H1 (cell line): ENCODE measurements at regions not wholly inside any gene's neighbourhood (a gene's known extent, or its start where the extent isn't known, plus 50 kb on each side); places are given as distances from the start of the nearest gene placed in this dataset.

Experiments used
- CTCF ChIA-PET: fragments of 300-600 bp; sonication (Branson Sonifier 250); formaldehyde crosslinking; loops from one replicate; lab custom pipeline; 2021; ENCODE audit not compliant: partially characterized antibody; lab: Charles Lee
- POLR2A ChIA-PET: fragments of 300-600 bp; sonication (Branson Sonifier 250); formaldehyde crosslinking; loops from one replicate; lab custom pipeline; 2021; ENCODE audit warnings: inconsistent platforms; ENCODE audit not compliant: partially characterized antibody; lab: Charles Lee
- DNase-seq, 2 experiments: peaks; one replicate each; pipeline versions ENCODE4 v3.0.0 to v3.0.0-alpha.2; 2010 to 2022; ENCODE audit warnings: low spot score in 2 of 2, low read depth in 1 of 2, mixed read lengths in 1 of 2
- FAIRE-seq: peaks from 2 replicates; lab custom pipeline; 2011; peaks lifted over from hg19 to GRCh38; lab: Jason Lieb, UNC
- H2AFZ ChIP-seq: 2 replicates; pipeline ENCODE4 v1.8.1; 2012; ENCODE audit warnings: low read length, inconsistent platforms
- H2AK5ac ChIP-seq: 2 replicates; pipeline ENCODE4 v1.6.1; 2013; ENCODE audit warnings: low read depth, low read length
- H2BK120ac ChIP-seq: replicated peaks from 2 replicates; pipeline ENCODE3; 2013; ENCODE audit warnings: low read depth, low read length, inconsistent platforms
- H2BK12ac ChIP-seq: 2 replicates; pipeline ENCODE4 v1.6.1; 2013; ENCODE audit warnings: low read depth, low read length
- H2BK15ac ChIP-seq: 2 replicates; pipeline ENCODE4 v1.6.1; 2013; ENCODE audit warnings: low read length
- H2BK20ac ChIP-seq: 2 replicates; pipeline ENCODE4 v1.6.1; 2013; ENCODE audit warnings: low read length
- H2BK5ac ChIP-seq: 2 replicates; pipeline ENCODE4 v1.6.1; 2013; ENCODE audit warnings: low read depth, low read length
- H3K14ac ChIP-seq: 2 replicates; pipeline ENCODE4 v1.6.1; 2013; ENCODE audit warnings: inconsistent platforms; ENCODE audit not compliant: insufficient read length
- H3K18ac ChIP-seq: 2 replicates; pipeline ENCODE4 v1.6.1; 2013; ENCODE audit warnings: low read length; ENCODE audit errors: extremely low read depth
- H3K23ac ChIP-seq: 2 replicates; pipeline ENCODE4 v1.6.1; 2013; ENCODE audit warnings: inconsistent platforms; ENCODE audit not compliant: insufficient read length
- H3K23me2 ChIP-seq: 2 replicates; pipeline ENCODE4 v1.6.1; 2013; ENCODE audit warnings: low read depth, low read length
- H3K27ac ChIP-seq: 2 replicates; pipeline ENCODE4 v1.6.1; 2011; ENCODE audit warnings: low read depth, low read length, inconsistent platforms
- H3K27me3 ChIP-seq, 4 experiments: replicated peaks in 1 of 4; 1 replicate in 1 of 4; 2 replicates in 3 of 4; pipeline versions ENCODE4 v1.6.1 to v1.8.1; 2011 to 2013; ENCODE audit warnings: low read length in 3 of 4, mild to moderate bottlenecking in 3 of 4, inconsistent platforms in 2 of 4, mixed read lengths in 2 of 4, moderate library complexity in 1 of 4; ENCODE audit not compliant: control insufficient read depth in 3 of 4, insufficient read depth in 3 of 4; ENCODE audit errors: extremely low read depth in 1 of 4
- H3K36me3 ChIP-seq, 4 experiments: 2 replicates each; pipeline versions ENCODE4 v1.6.1 to v1.8.1; 2011 to 2013; ENCODE audit warnings: mild to moderate bottlenecking in 4 of 4, low read length in 3 of 4, moderate library complexity in 2 of 4, control low read depth in 1 of 4, inconsistent platforms in 1 of 4; ENCODE audit not compliant: insufficient read depth in 4 of 4, control insufficient read depth in 2 of 4
- H3K4ac ChIP-seq: replicated peaks from 2 replicates; pipeline ENCODE3; 2013; ENCODE audit warnings: low read length, low read depth, mixed read lengths, inconsistent platforms; ENCODE audit not compliant: insufficient read length
- H3K4me1 ChIP-seq, 4 experiments: replicated peaks in 1 of 4; 1 replicate in 1 of 4; 2 replicates in 3 of 4; pipeline versions ENCODE4 v1.6.1 to v1.8.1; 2011 to 2013; ENCODE audit warnings: low read length in 3 of 4, inconsistent platforms in 2 of 4, mixed read lengths in 1 of 4; ENCODE audit not compliant: insufficient read depth in 4 of 4, control insufficient read depth in 3 of 4
- H3K4me2 ChIP-seq, 2 experiments: 2 replicates each; pipeline versions ENCODE4 v1.6.1 to v1.8.1; 2011 to 2013; ENCODE audit warnings: low read depth in 2 of 2, low read length in 2 of 2, control low read depth in 1 of 2, inconsistent platforms in 1 of 2, mild to moderate bottlenecking in 1 of 2; ENCODE audit not compliant: insufficient read depth in 1 of 2
- H3K4me3 ChIP-seq, 4 experiments: fragments of 200-600, 300-600 bp in 1 of 4; sonication (generic), shearing (Covaris generic), sonication (Bioruptor Twin) in 1 of 4; 2 replicates each; pipeline versions ENCODE4 v1.5.1 to v1.8.1; 2011 to 2016; ENCODE audit warnings: low read length in 4 of 4, low read depth in 3 of 4, control low read depth in 2 of 4, inconsistent platforms in 2 of 4, mild to moderate bottlenecking in 2 of 4, mixed read lengths in 1 of 4, moderate library complexity in 1 of 4; ENCODE audit not compliant: insufficient read depth in 2 of 4; ENCODE audit errors: extremely low read depth in 1 of 4
- H3K56ac ChIP-seq: replicated peaks from 2 replicates; pipeline ENCODE3; 2013; ENCODE audit warnings: low read depth, mild to moderate bottlenecking, mixed read lengths, low read length, inconsistent platforms; ENCODE audit not compliant: insufficient read length
- H3K79me1 ChIP-seq: 2 replicates; pipeline ENCODE4 v1.6.1; 2013; ENCODE audit warnings: low read depth, low read length, control low read depth
- H3K79me2 ChIP-seq, 2 experiments: 2 replicates each; pipeline versions ENCODE4 v1.6.1 to v1.8.1; 2012 to 2013; ENCODE audit warnings: low read length in 2 of 2, mild to moderate bottlenecking in 2 of 2, inconsistent platforms in 1 of 2; ENCODE audit not compliant: insufficient read depth in 2 of 2, control insufficient read depth in 1 of 2
- H3K9ac ChIP-seq, 4 experiments: replicated peaks in 1 of 4; 1 replicate in 1 of 4; 2 replicates in 3 of 4; pipeline versions ENCODE4 v1.6.1 to v1.8.1; 2011 to 2013; ENCODE audit warnings: low read depth in 3 of 4, low read length in 3 of 4, control low read depth in 2 of 4, mild to moderate bottlenecking in 2 of 4, moderate library complexity in 2 of 4, inconsistent platforms in 1 of 4; ENCODE audit errors: extremely low read depth in 1 of 4
- H3K9me3 ChIP-seq, 2 experiments: 2 replicates each; pipeline versions ENCODE4 v1.6.1 to v1.8.1; 2012 to 2013; ENCODE audit warnings: mild to moderate bottlenecking in 2 of 2, moderate library complexity in 2 of 2, control low read depth in 1 of 2, inconsistent platforms in 1 of 2, low read depth in 1 of 2, low read length in 1 of 2, mixed read lengths in 1 of 2; ENCODE audit not compliant: insufficient read depth in 2 of 2
- H4K20me1 ChIP-seq, 2 experiments: replicated peaks in 1 of 2; 2 replicates each; pipeline versions ENCODE3 to v1.8.1; 2011 to 2013; ENCODE audit warnings: inconsistent platforms in 2 of 2, low read length in 2 of 2, mild to moderate bottlenecking in 1 of 2; ENCODE audit not compliant: insufficient read depth in 2 of 2, control insufficient read depth in 1 of 2
- H4K5ac ChIP-seq: 2 replicates; pipeline ENCODE4 v1.6.1; 2013; ENCODE audit warnings: low read length, low read depth, mixed read lengths, inconsistent platforms; ENCODE audit not compliant: insufficient read length
- H4K8ac ChIP-seq: 2 replicates; pipeline ENCODE4 v1.8.0; 2013; ENCODE audit warnings: mild to moderate bottlenecking, moderate library complexity, low read length, inconsistent platforms; ENCODE audit not compliant: insufficient read depth; ENCODE audit errors: extremely low read depth
- H4K91ac ChIP-seq: replicated peaks from 2 replicates; pipeline ENCODE3; 2013; ENCODE audit warnings: low read length, mixed read lengths, inconsistent platforms; ENCODE audit not compliant: insufficient read length
- CEBPB ChIP-seq: IDR thresholded peaks from 2 replicates; pipeline ENCODE4 v1.6.1; 2012; ENCODE audit warnings: low read depth, low read length
- NRF1 ChIP-seq: IDR thresholded peaks from 2 replicates; pipeline ENCODE4 v1.6.1; 2011; ENCODE audit warnings: mild to moderate bottlenecking, low read depth, low read length, improper control_type of control experiment
- POLR2A ChIP-seq, 2 experiments: IDR thresholded peaks; 1 replicate in 1 of 2; 2 replicates in 1 of 2; pipeline ENCODE4 v1.6.1; 2011; ENCODE audit warnings: low read depth in 2 of 2, low read length in 2 of 2, mild to moderate bottlenecking in 2 of 2; ENCODE audit errors: control extremely low read depth in 1 of 2
- SP4 ChIP-seq: IDR thresholded peaks from 2 replicates; pipeline ENCODE4 v1.6.1; 2012; ENCODE audit warnings: low read length, inconsistent platforms
- TAF1 ChIP-seq: IDR thresholded peaks from 2 replicates; pipeline ENCODE4 v1.6.1; 2011; ENCODE audit warnings: mild to moderate bottlenecking, low read depth, low read length
- TBP ChIP-seq: IDR thresholded peaks from 2 replicates; pipeline ENCODE4 v1.6.1; 2011; ENCODE audit warnings: low read depth, low read length, improper control_type of control experiment
- WGBS, 2 experiments: shearing (Covaris generic) in 1 of 2; methylation state at CpG; one replicate each; pipeline versions ENCODE4 v1.1.6 to v1.1.7; 2013 to 2015; ENCODE audit warnings: low lambda C conversion rate in 2 of 2, mixed read lengths in 2 of 2, inconsistent platforms in 1 of 2, low coverage in 1 of 2, missing lambda C conversion rate in 1 of 2; ENCODE audit not compliant: insufficient replicate concordance in 2 of 2, insufficient coverage in 1 of 2, insufficient read length in 1 of 2; ENCODE audit errors: extremely low coverage in 1 of 2, missing lambda C conversion rate in 1 of 2; 5-methylcytosine and 5-hydroxymethylcytosine counted together

DNA sequence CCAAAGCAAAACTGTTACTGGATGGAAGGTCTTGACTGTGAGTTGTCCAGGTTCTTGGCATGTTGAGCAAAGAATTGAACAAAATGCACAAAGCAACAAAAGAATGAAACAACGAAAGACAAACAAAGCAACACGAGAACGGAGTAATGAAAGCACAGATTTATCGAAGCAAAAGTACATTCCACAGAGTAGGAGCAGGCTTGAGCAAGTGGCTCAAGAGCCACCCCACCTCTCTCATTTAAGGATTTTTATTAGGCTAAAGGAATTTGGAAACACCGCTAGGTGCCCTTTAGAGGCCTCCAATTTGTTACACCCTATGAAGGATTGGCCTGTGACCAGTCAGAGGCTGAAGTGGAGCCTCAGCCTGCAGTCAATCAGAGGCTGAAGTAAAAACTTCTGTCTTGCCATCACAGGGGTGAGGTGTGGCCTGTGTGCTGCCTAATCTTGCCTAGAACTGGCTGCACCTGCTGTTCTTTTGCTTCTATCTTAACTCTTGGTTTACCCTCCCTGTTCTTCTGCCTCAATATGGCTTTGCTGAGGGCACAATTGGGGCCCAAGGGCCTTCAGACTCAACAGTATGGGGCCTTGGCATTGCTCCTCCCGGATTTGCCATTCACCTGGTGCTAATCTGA is 59.4 kb upstream of the FTH1 start:
- H3K9me3 ChIP-seq: 0 out of 4 replicates have a peak, but pooled peaks cover 0 to under 1% of the 10 kb centered on the region in 2 experiments
- TF ChIP-seq TBP (no peak), TAF1 (no peak), SP4 (no peak), NRF1 (no peak), POLR2A (IDR thresholded peaks at IDR 0.05; ENCODE audit: control extremely low read depth in 1 of 2, low read depth in 2 of 2, low read length in 2 of 2) (no peak), CEBPB (no peak)
- H3K9ac ChIP-seq: no peak overlapping the region
- ChIA-PET POLR2A (interaction anchor here (1.8 kb wide), 1 partner anchor 59 kb away, joined by 4 read pairs; the partner anchor contains the start of gene FTH1), CTCF (interaction anchor here (1.1 kb wide), 1 partner anchor 54 kb away, joined by 3 read pairs; no protein-coding TSS in a partner anchor)
- FAIRE-seq (no peak), DNase-seq (no peak)
- no peak overlapping the region for H2BK5ac ChIP-seq
- H2BK15ac ChIP-seq: no peak overlapping the region
- H2AK5ac ChIP-seq: no peak overlapping the region
- no peak overlapping the region for H3K4ac ChIP-seq
- H3K18ac ChIP-seq: no peak overlapping the region
- H3K79me2 ChIP-seq: no peaks in the 10 kb centered on the region
- H4K8ac ChIP-seq: no peak overlapping the region
- no peak overlapping the region for H3K56ac ChIP-seq
- H4K5ac ChIP-seq: no peak overlapping the region
- peak overlapping the region; percentile 7; the same call in 1 of the 2 replicates for H2BK12ac ChIP-seq
- H3K4me2 ChIP-seq: no peak overlapping the region
- H3K4me3 ChIP-seq: no peak overlapping the region
- peaks cover 0 to 3% (median 3%) of the 10 kb centered on the region in 4 experiments; a peak in 3 of 7 replicates for H3K4me1 ChIP-seq
- H3K23me2 ChIP-seq: no peaks in the 10 kb centered on the region
- no peak overlapping the region for H2BK120ac ChIP-seq
- H4K20me1 ChIP-seq: no peaks in the 10 kb centered on the region
- no peaks in the 10 kb centered on the region for H3K79me1 ChIP-seq
- no peaks in the 10 kb centered on the region for H3K36me3 ChIP-seq
- H2AFZ ChIP-seq: no peak overlapping the region
- H3K23ac ChIP-seq: no peak overlapping the region
- H4K91ac ChIP-seq: no peak overlapping the region
- H3K27ac ChIP-seq: no peak overlapping the region
- H3K14ac ChIP-seq: no peak overlapping the region
- no peaks in the 10 kb centered on the region; a peak in 1 of 7 replicates for H3K27me3 ChIP-seq
- no peak overlapping the region for H2BK20ac ChIP-seq
- 91% methylated on average over 6 of the region's 6 CpGs; no CpG with 5 or more reads in 1 of the 2 experiments for WGBS, 2 experiments
